Epithelial cell of esophagus (primary cell): ENCODE measurements at regions not wholly inside any gene's neighbourhood (a gene's known extent, or its start where the extent isn't known, plus 50 kb on each side); places are given as distances from the start of the nearest gene placed in this dataset.

Source experiments
- DNase-seq: peaks from one replicate; pipeline ENCODE4 v3.0.0; 2010; ENCODE audit warnings: low read depth
- H3K4me3 ChIP-seq: 2 replicates; pipeline ENCODE4 v1.5.1; 2011; ENCODE audit warnings: mild to moderate bottlenecking, low read length, control low read depth
- CTCF ChIP-seq: IDR thresholded peaks from 2 replicates; pipeline ENCODE4 v1.5.1; 2011; ENCODE audit warnings: low read depth, mild to moderate bottlenecking, low read length, control low read depth, inconsistent platforms; ENCODE audit not compliant: insufficient read depth; ENCODE audit errors: missing control alignments

GRCh38 chr6:6881438-6882225 lies 226.1 kb upstream of the RREB1 start:
- H3K4me3 ChIP-seq = no peak overlapping the region
- DNase-seq = peak; percentile 78
- no peak for TF ChIP-seq CTCF

- H3K4me3 ChIP-seq = no peak overlapping the region
- no peak for DNase-seq
- no peak for TF ChIP-seq CTCF
These were observed 225.2 kb upstream of the RREB1 start for GRCh38 chr6:6882592-6882991.

- H3K4me3 ChIP-seq = no peak overlapping the region
- TF ChIP-seq CTCF = no peak
- DNase-seq = peak; percentile 83
These were observed 224.8 kb upstream of the RREB1 start for GRCh38 chr6:6883011-6883410.

GRCh38 chr6:6884193-6884627 lies 223.6 kb upstream of the RREB1 start:
- DNase-seq = no peak
- TF ChIP-seq CTCF = no peak
- no peak overlapping the region for H3K4me3 ChIP-seq

- DNase-seq = no peak
- no peak overlapping the region for H3K4me3 ChIP-seq
- TF ChIP-seq CTCF = no peak
These were observed 222.8 kb upstream of the RREB1 start for GRCh38 chr6:6884916-6885315.

GRCh38 chr6:6885521-6886170 lies 222.1 kb upstream of the RREB1 start:
- TF ChIP-seq CTCF = no peak
- no peak for DNase-seq
- H3K4me3 ChIP-seq = no peak overlapping the region

- no peak for TF ChIP-seq CTCF
- DNase-seq = no peak
- H3K4me3 ChIP-seq = no peak overlapping the region
These were observed 221.4 kb upstream of the RREB1 start for GRCh38 chr6:6886171-6886885.
